Stomach (tissue), 4 donors: ENCODE measurements at regions not wholly inside any gene's neighbourhood (a gene's known extent, or its start where the extent isn't known, plus 50 kb on each side); places are given as distances from the start of the nearest gene placed in this dataset.

Experiments
- POLR2AphosphoS5 ChIP-seq, 3 donors: sonication (generic); formaldehyde crosslinking; IDR thresholded peaks; one replicate each; pipeline ENCODE4 v1.6.1; 2016; ENCODE audit warnings: antibody characterized with exemption in 3 of 3
- TF ChIP-seq, protein P1 (sequence below), 7 experiments: fragments of 450-650 bp in 4 of 7; fragments of 200-600 bp in 3 of 7; sonication (generic) in 3 of 7; IDR thresholded peaks; one replicate each; pipeline ENCODE4 v1.5.1; 2016 to 2019; ENCODE audit warnings: antibody characterized with exemption in 7 of 7, control low read depth in 2 of 7, mild to moderate bottlenecking in 1 of 7

DNA sequence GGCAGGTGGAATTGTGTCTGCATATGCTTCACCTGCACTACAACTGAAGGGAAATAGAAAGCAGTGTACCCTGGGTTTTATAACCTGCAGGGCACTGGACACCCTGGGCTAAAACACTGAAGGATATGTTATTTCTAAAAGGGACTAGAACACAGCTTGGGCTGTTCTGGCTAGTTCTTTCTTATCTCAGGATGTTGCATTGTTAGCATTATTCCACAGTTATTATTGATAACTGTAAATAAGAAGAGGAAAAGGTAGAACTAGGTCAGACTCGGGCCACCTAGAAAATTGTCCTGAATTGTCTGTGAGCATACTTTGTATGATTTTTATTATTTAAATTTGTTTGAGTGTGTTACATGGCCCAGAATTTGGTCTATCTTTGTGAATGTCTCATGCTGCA is 493.9 kb upstream of the CDH9 start:
- TF ChIP-seq, protein P1, sequence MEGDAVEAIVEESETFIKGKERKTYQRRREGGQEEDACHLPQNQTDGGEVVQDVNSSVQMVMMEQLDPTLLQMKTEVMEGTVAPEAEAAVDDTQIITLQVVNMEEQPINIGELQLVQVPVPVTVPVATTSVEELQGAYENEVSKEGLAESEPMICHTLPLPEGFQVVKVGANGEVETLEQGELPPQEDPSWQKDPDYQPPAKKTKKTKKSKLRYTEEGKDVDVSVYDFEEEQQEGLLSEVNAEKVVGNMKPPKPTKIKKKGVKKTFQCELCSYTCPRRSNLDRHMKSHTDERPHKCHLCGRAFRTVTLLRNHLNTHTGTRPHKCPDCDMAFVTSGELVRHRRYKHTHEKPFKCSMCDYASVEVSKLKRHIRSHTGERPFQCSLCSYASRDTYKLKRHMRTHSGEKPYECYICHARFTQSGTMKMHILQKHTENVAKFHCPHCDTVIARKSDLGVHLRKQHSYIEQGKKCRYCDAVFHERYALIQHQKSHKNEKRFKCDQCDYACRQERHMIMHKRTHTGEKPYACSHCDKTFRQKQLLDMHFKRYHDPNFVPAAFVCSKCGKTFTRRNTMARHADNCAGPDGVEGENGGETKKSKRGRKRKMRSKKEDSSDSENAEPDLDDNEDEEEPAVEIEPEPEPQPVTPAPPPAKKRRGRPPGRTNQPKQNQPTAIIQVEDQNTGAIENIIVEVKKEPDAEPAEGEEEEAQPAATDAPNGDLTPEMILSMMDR (IDR thresholded peaks at IDR 0.05): no peak
- TF ChIP-seq POLR2AphosphoS5 (IDR thresholded peaks at IDR 0.05): no peak
